ENCODE measurements at regions not wholly inside any gene's neighbourhood (a gene's known extent, or its start where the extent isn't known, plus 50 kb on each side); places are given as distances from the start of the nearest gene placed in this dataset.

- DNase-seq (ENCODE audit: low read depth) = no peak
- no peak overlapping the region for H3K4me3 ChIP-seq (ENCODE audit: low read depth, low read length)
- TF ChIP-seq, protein P1, sequence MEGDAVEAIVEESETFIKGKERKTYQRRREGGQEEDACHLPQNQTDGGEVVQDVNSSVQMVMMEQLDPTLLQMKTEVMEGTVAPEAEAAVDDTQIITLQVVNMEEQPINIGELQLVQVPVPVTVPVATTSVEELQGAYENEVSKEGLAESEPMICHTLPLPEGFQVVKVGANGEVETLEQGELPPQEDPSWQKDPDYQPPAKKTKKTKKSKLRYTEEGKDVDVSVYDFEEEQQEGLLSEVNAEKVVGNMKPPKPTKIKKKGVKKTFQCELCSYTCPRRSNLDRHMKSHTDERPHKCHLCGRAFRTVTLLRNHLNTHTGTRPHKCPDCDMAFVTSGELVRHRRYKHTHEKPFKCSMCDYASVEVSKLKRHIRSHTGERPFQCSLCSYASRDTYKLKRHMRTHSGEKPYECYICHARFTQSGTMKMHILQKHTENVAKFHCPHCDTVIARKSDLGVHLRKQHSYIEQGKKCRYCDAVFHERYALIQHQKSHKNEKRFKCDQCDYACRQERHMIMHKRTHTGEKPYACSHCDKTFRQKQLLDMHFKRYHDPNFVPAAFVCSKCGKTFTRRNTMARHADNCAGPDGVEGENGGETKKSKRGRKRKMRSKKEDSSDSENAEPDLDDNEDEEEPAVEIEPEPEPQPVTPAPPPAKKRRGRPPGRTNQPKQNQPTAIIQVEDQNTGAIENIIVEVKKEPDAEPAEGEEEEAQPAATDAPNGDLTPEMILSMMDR (IDR thresholded peaks at IDR 0.05; ENCODE audit: low read depth, low read length, missing control alignments) = no peak
These were observed 273.1 kb downstream of the DRD1 start for GRCh38 chr5:175170899-175171298.

DNA sequence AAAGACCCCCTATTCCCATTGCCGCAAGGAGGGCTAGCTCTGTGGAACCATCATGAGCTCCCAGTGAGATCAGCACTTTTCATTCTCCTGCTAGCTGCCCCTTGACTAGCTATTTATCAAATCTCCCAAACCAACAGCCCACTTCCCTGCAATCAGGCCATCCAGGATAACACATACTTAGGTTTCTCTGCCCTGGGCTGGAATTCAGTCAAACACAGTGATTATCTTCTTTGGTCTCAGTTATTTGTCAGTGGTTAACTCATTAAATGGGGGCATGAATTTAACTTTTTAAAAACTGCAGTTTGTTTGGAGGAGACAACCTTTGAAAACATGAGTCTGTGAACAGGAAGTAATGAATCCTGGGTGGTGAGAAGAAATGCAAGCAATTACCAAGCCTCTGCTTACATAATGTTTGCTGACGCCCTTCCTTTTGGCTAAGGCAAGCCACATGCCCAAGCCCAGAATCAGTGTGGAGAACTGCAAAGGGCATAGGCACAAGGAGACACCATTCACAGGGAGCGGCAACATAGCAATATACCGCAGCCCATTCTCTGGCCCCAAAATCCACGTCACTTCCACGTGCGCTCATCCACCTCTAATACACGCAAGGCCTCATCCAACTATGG, 275.0 kb downstream of the DRD1 start:
- no peak for DNase-seq (ENCODE audit: low read depth)
- TF ChIP-seq, protein P1 (IDR thresholded peaks at IDR 0.05; ENCODE audit: low read depth, low read length, missing control alignments) = no peak
- no peak overlapping the region for H3K4me3 ChIP-seq (ENCODE audit: low read depth, low read length)

DNA sequence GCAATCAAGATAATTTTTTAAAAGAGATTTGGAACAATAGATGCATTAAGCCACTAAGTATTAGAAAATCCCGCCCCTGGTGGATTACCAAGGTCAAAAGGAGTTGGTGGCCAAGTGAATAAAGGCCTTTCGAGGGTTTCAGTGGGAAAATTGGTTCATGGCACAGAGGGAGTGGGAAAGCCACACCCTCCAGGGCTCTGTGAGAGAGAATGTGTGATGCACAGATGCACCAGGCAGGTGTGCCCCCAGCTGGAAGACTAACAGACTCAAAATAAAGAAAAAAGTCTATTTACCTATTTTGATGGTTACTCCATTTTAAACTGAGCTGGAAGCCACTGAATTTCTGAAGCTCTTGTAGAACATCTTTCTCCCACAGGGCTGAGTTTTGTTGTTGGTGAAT, 278.0 kb downstream of the DRD1 start:
- no peak for DNase-seq (ENCODE audit: low read depth)

GRCh38 chr5:175163586-175164275, 280.3 kb downstream of the DRD1 start:
- no peak overlapping the region for H3K4me3 ChIP-seq (ENCODE audit: low read depth, low read length)
- no peak for DNase-seq (ENCODE audit: low read depth)
- TF ChIP-seq, protein P1 (IDR thresholded peaks at IDR 0.05; ENCODE audit: low read depth, low read length, missing control alignments) = no peak

More for the DNA sequence above, 278.0 kb downstream of the DRD1 start:
- no peak overlapping the region for H3K4me3 ChIP-seq (ENCODE audit: low read depth, low read length)
- TF ChIP-seq, protein P1 (IDR thresholded peaks at IDR 0.05; ENCODE audit: low read depth, low read length, missing control alignments) = no peak

GRCh38 chr5:175162036-175162435, 281.9 kb downstream of the DRD1 start:
- TF ChIP-seq, protein P1 (IDR thresholded peaks at IDR 0.05; ENCODE audit: low read depth, low read length, missing control alignments) = no peak
- no peak for DNase-seq (ENCODE audit: low read depth)

GRCh38 chr5:175159956-175160355, 284.0 kb downstream of the DRD1 start:
- TF ChIP-seq, protein P1 (IDR thresholded peaks at IDR 0.05; ENCODE audit: low read depth, low read length, missing control alignments) = no peak
- no peak overlapping the region for H3K4me3 ChIP-seq (ENCODE audit: low read depth, low read length)
- DNase-seq (ENCODE audit: low read depth) = no peak

More at GRCh38 chr5:175162036-175162435, 281.9 kb downstream of the DRD1 start:
- H3K4me3 ChIP-seq (ENCODE audit: low read depth, low read length) = no peak overlapping the region

Measured in GM12864 (cell line).